Activated T-cell treated with anti-CD3 and anti-CD28 coated beads for 48 hours (primary cell): ENCODE measurements at regions not wholly inside any gene's neighbourhood (a gene's known extent, or its start where the extent isn't known, plus 50 kb on each side); places are given as distances from the start of the nearest gene placed in this dataset.

Source experiments
- DNase-seq: peaks from one replicate; pipeline ENCODE4 v3.0.0-alpha.2; 2020; ENCODE audit warnings: low read depth

DNA sequence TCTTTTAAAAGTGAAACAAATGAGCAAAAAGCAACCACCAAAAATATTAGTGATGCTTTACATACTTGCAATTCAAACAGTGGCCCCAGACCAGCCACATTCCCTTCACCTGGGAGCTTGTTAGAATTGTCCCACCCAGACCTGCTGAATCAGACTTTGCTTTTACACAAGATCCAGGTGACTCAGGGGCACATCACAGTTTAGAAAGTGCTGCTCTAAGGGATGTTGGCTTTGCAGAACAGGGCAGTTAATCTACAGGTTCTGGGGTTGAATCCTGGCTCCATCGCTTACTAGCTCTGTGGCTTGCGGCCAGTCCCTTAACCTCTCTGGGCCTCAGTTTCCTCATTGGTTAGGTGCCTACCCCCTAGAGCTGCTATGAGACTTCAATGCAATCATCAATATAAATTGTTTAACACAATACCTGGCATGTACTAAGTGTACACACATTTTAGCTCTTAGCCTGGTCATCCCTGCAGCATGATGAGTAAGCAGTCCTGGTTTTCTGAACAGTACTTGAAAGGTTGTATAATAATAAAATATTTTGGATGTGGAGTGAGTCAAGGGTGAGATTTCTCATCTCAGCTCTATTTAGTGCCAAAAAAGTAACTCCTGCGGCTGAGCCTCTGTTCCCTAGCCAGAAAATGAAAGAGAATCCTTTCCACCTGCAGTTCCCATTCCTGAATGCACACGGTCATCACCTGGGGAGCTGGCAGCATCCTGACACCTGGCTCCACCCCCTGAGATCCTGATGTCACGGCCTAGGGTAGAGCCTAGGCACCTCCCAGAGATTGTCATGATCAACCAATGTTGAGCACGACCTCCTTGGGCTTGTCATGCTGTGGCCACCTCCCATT is 162.7 kb downstream of the ANKRD60 start:
- DNase-seq, result no peak

DNA sequence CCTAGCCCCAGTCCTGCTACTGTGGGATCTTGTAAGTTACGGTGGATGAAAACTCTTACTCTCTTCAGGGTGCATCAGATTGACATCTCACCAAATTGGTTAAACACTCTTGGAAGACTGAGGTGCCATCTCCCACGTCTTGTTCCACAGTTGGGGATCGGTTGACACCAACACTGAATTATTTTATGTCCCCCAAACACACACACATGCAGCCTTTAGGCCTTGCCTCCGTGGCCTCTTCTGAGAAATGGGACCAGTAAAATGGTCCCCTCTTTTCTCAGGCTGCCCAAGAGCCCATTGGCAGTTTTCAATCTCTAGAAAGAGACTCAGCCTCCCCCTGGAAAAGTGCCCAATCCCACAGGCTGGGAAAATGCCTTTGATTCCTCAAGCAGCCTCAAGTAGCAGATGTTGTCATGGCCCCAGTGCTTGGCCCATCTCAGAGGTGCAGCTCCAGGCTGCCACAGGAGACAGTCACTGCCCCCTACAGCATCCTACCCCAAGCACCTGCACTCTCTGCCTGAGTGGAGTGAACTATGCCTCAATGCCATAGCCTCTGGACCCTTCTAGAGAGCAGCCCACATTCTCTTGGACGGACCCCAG is 163.9 kb downstream of the ANKRD60 start:
- DNase-seq, result no peak

DNA sequence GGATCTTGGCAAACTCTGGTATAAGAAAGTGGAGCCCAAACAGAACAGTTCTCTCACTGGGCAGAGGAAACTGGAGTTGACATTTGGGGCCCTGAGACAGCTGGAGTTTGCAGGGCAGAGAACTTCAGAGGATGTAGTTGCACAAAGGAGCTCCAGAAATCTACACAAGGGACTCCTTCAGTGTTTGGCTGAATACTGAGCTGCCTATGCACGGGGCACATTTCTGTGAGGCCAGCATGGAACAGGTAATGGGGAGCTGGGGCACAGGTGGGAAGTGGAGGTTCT is 169.3 kb downstream of the ANKRD60 start:
- DNase-seq, result no peak

DNA sequence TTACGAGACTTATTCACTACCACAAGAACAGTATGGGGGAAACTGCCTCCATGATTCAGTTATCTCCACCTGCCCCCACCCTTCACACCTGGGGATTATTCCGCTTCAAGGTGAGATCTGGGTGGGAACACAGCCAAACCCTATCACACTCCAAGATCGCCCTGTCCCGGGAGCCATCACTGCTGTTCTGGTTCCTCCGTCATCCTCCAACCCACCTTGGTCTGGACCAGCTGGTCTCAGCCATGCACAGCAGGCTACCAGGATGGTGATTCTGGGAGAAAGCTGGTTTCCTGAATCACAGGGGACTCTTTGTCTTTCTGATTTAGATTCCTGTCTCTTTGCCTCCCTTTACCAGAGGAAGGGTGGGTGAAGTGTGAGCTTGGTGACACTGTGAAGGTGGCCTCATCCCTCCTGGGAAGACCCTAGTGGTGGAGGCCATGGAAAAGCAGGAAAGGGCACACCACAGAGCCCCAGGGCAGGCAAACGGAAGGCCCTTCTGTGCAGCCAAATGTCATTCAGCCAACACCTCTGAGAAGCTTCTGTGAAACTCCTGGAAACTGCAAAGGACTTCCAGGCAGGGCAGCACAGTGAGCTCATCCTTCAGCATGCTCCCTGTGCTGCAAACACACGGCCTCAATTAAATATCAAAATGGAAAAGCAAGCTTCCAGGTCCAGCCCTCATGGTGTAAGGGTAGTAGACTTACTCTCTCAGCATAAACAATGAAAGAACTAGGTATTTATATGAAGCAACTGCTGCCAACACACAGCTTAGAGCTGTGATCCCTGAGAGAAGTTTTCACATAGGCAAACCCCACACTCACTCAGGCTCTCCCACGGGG is 169.8 kb downstream of the ANKRD60 start:
- no peak for DNase-seq

DNA sequence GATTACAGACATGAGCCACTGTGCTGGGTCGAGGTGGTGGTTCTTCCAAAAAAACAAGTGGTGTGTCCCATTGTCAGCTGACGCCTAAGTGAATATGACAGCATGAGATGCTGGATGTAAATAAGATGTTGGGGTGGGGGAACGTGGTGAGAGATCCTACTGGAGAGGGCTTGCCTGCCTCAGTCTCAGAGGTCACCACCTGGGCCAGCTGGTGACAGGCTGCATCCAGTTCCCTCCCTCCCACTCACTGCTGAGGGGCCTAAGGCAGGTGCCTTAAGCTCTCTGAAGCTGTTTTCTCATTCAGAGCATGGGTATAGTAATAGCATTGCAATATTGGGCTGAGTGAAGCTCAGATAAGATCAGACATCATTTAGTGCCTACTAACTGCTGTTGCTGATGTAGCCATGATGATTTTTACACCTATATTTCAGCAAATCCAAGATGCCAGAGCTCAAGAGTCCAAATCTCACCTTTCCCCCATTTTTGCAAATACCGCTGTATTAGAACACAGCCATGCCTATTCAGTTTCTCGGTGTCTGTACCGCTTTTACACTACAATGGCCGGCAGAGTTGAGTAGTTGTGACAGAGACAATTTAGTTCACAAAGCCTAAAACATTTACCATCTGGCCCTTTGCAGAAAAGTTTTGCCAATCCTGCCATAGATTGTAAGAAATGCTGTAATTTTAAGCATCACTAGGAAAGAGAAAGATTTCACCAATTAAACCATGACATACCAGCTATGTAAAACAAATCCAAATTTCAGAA is 171.3 kb downstream of the ANKRD60 start:
- no peak for DNase-seq

DNA sequence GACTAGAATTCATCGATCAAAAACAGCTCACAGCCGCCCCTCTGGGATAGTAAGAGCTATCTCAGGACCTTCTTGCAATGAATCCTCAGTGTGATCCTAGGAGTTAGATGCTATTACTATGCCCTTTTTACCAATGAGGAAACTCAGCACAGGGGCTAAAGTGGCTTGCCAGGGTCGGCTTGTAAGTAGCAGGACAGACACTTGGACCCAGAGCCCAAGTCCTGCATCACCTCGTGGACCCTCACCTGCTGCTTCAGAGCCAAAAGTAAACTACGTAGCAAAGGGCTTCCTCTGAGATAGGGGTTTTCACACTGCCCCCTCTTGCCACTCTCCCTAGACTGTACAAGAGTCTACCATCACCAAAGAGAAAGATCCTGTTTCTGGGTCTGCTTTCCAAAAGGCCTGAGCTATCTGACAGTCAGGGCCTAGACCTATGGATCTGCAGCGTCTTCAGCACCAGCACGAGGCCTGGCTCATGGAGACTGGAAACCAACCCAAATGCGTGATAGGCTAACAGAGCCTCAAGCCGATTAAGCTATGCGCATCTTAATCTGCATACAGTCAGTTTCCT is 172.3 kb downstream of the ANKRD60 start:
- DNase-seq, result no peak

DNA sequence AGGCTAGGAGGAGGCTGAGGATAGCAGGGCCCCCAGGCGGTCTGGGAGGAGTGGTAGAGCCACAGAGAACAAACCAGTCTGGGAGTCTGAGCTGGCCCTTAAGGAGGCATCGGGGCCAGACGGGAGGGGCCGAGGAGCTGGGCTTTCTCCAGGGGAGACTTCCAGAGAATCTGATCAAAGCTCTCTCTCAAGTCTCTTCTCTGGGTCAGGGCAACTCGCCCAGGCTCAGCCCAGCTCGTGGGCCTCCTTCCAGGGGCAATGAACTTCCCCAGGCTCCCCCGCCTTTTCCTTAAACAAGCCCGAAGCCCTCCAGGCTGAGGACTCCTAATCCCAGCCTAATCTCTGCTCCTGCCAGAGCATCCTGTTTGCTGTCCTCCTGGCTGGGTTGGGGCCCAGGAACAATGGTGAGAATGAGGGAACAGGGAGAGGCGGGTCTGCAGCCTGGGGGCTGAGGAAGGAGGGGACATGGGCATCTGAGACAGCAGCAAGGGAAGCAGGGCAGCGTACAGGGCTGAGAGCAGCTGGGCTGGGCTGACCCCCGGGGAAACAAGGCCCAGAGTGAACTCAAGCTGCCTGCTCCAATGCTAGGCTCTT is 173.6 kb downstream of the ANKRD60 start:
- no peak for DNase-seq

DNA sequence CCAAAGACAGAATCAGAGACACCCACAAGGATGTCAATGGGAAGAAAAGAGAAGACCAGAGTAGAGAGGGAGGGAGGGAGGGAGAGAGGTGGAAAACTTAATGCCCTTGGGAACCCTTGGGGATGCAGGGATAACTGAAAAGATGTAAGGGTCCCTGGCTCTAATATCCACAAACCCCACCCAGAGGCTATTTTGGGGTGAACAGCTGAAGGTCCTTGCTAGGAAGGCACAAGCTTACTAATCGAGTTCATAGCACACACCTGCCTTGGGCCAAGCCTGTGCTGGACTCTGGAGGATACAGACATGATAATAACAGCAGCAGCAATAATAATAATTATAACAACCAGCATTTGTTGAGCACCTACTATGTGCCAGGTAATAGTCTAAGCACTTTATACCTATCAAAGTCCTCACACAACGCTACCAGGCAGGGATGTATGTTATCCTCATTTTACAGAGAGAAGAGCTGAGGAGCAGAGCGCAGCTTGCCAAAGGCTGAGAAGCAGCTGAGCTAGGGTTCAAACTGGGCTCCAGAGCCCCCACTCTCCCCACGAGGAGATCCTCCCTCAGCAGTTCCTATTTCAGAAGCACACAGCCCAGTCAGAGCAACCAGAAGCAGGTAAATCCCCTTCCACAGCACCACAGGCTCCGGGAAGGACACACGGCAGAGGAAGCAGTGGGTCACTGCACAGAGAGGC is 174.2 kb downstream of the ANKRD60 start:
- DNase-seq, result no peak

DNA sequence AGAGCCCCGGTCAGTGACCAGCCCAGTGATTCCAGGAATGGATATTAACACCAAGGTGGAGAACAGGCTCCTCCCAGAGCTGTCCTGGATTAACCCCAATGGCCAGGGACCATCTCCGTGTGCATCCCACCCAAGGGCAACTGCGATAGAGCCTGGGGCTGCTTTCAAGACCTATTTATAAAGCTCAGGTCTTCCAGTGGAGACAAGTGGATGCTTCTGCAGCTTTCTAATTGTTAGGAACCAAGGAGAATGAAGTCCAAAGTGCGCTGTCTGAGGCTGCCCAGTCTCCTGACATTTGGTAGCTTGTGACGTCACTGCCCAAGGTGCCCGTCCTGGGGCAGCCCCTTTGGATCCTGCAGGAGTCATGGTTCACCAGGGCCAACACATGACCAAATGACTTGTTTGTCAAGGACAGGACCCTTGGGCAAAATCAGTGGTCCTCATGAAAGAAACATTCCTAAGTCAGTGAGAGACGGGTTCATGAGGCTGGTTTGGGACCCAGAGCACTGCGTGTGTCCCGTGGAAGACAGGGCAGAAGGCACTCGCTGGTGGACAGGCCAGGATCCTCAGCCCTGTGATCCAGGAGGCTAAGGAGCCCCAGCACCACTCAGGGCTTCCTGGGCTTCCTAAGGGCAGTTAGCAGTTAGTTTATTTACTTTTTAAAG is 174.9 kb downstream of the ANKRD60 start:
- no peak for DNase-seq

DNA sequence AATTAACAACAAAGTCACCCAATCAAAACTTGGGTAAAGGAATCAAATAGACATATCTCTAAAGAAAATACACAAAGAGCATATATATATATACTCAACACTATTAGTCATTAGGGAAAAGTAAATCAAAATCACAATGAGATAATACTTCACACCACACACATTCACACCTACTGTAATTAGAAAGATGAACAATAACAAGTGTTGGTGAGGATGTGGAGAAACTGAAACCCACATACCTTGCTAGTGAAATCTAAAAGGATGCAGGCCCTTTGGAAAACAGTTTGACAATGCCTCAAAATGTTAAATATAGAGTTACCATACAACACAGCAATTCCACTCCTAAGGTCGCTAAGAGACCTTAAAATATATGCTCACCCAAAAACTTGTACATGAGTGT is 177.1 kb downstream of the ANKRD60 start:
- DNase-seq, result no peak

DNA sequence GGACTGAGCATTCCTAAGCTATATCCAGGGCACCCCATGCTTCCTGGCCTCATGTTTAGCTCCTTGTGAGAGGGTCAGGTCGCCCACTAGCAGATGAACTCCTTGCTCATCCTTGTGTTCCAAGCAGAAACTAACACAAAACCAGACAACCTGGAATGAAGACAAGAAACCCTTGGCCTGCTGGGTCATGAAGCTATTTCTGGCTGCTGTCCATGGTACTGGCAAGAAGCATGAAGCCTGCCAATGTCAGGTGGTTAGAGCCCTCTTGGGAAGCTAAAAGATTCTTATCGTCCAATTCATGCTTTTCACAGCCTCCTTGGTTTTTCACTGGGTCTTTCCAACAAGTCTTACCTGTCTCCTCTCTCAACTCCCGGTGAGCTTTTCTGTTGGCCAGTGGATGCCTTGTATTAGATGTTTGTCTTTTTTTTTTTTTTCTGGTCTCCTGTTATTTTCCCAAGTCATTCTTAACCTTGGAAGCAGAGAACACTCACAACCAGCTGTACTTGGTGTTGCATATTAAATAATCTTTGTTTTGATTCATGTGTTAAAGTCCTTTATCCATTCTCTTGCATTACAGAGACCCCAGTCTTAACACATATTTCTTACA is 180.3 kb downstream of the ANKRD60 start:
- DNase-seq, result no peak

DNA sequence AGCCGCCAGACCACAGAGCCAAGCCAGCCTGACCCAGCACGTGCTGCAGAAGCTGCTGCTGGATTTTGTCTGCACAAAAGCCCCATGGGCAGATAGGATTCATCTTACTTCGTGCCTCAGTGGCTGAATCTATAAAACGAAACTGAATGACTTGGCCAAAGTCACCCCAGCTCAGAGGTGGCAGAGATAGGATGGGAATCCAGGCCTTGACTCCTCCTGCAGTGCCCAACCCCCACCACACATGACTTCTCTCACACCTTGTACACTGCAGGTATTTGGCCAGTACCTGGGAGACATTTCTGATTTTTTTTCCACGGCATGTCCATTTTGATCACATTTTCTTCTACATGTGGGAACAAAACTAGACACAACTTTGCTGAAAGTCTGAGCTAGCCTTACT is 182.1 kb downstream of the ANKRD60 start:
- DNase-seq, result no peak

DNA sequence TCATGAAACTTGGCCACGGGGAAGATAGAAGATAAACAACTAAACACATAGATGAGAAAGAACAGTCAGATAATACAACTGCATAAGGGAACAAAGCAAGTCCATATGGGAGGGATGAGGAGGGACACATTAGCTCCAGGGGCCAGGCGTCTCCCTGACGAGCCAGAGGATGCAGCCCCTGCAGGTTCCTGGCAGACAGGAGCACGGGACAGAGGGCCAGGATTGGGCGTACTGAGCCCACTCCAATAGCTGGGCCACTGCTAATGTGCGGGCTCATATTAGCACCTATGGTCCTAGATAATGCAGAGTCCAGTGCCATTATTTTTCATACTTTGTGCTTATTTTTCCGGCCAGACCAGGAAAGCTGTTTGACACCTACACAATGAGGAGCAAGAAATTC is 182.9 kb downstream of the ANKRD60 start:
- DNase-seq, result no peak

DNA sequence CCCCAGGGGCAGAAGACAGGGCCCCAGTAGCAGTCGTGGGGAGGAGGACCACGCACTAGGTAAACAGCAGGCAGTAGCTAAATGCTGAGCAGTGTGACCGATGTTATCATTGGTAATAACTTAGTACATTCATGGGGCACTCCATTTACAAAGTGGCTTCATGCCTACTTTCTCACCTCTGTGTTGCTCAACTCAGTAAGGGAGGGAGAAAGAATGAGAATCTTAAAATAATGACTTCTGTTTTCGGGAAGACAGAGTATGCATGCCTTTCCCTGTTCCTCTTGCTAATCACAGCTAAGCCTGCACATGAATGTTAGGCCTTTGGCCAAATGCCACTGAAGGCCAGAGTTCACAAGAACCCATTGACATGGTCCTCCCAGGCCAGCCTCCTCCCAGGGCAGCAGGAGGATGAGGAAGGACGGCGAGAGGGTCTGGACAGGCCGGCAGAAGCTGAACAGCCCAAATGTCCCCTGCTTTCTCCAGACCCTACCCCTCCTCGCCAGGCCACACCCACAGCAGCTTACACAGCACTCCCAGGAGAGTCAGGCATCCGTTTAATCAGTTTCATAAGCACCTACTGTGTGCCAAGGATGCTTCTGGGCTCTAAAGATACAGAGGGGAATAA is 183.4 kb downstream of the ANKRD60 start:
- no peak for DNase-seq

DNA sequence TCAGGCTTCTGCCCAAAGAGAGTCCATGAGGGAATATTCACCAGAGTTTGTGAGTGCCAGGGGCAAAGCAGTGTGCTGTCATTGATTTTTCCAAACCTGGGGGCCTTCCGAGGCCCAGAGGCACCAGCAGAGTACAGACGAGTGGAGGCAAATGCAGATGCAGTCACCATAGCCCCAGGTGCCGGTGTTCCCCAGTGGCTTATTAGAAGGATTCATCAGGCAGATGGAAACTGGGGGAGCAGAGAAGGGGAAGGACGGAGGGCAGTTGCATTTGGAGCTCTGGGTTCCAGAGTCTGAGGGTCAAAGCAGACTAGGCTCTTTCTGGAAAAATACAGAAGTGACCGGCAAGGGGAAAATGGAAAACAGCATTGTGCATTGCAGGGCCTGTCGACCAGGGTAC is 184.2 kb downstream of the ANKRD60 start:
- DNase-seq, result no peak

DNA sequence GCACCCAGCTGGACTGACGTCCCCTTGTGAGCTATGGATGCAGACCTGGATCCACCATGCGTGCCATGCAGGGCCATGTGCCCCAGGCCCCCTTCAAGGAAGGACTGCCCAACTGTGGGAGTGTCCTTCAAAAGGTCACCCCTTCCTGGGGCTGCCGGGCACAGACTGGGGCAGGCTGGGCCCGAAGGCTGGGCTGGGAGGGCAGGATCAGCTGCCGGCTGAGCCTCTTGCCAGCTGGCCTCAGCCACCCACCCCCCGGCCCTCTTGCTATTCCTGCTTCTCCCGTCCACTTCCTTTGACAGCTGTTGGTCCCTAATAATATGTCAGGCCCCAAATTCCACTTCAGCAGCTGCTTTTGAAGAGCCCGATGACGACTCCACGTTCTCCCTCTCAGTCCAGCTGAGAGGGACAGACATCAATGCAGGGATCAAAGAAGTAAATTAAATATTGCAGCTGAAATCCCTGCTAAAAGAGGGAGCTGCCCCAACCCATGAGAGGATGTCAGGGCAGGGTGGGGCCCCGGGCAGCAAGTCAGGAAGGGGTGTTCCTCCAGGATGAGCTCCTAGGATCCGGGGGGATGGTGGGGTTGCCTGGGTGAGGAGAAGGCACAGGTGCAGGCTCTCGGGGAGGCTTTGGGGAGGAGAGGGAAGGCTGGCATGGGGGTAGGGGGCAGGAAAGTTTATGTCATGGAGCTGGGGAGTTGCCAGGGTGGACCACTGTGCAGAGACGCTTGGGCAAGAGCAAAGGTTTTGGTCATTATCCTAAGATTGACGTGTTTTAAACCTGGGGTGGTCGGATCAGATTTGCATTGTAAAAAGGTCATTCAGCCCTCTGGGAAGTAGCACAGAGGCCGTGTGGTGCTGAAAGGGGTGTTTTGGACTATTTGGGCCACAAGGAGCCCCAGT is 185.0 kb downstream of the ANKRD60 start:
- no peak for DNase-seq

DNA sequence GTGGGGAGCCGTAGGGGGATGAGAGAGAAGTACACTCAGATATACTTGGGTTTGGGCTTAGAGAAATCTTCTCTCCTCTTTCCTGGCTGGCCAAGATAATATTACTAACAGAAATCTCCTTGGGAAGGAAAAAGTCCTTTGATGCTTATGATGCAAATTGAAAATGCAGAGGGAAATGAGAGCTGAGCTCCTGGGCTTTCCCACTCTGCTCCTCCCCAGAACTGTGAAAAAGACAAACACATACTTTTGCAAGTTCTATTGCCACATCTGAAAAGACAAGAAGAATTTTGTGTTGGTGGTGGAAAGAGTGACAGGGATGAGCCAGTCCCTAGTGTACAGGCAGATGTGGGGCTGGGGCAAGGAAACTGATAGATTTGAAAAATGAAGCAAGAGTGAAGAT is 185.9 kb downstream of the ANKRD60 start:
- DNase-seq, result no peak
